ENCODE measurements at regions not wholly inside any gene's neighbourhood (a gene's known extent, or its start where the extent isn't known, plus 50 kb on each side); places are given as distances from the start of the nearest gene placed in this dataset.

GRCh38 chr19:33960566-33960965 is 163.9 kb downstream of the KCTD15 start:
- no peaks in the 10 kb centered on the region for H3K9me3 Mint-ChIP-seq
- intact Hi-C loops (cut with micrococcal nuclease) = no loop called here
- H3K27ac Mint-ChIP-seq = no peak overlapping the region
- no peak overlapping the region for H3K4me3 Mint-ChIP-seq
- H3K27me3 Mint-ChIP-seq (ENCODE audit: low read depth) = peaks cover 5% of the 10 kb centered on the region
- no peak for DNase-seq
- CTCF ChIA-PET = interaction anchor here (0.6 kb wide), 2 partner anchors 545 to 716 kb away, joined by 3 read pairs; no protein-coding TSS in a partner anchor
- H3K36me3 Mint-ChIP-seq (ENCODE audit: low read depth) = no peaks in the 10 kb centered on the region
- H3K4me1 Mint-ChIP-seq (ENCODE audit: low read depth) = no peaks in the 10 kb centered on the region

- intact Hi-C loops (cut with micrococcal nuclease) = no loop called here
- Mint-ChIP-seq H3K9me3 (peaks cover 8% of the 10 kb centered on the region), H3K4me1 (ENCODE audit: low read depth) (no peaks in the 10 kb centered on the region), H3K27me3 (ENCODE audit: low read depth) (peaks cover 5% of the 10 kb centered on the region), H3K27ac (no peak overlapping the region), H3K36me3 (ENCODE audit: low read depth) (no peaks in the 10 kb centered on the region), H3K4me3 (no peak overlapping the region)
- CTCF ChIA-PET = no interaction called here
- DNase-seq = no peak
These were observed 165.5 kb downstream of the KCTD15 start for GRCh38 chr19:33962161-33962560.

- peaks cover 5% of the 10 kb centered on the region for H3K27me3 Mint-ChIP-seq (ENCODE audit: low read depth)
- no peak for DNase-seq
- no peak overlapping the region for H3K27ac Mint-ChIP-seq
- H3K4me3 Mint-ChIP-seq = no peak overlapping the region
- CTCF ChIA-PET = no interaction called here
- intact Hi-C loops (cut with micrococcal nuclease) = no loop called here
- peaks cover 8% of the 10 kb centered on the region for H3K9me3 Mint-ChIP-seq
- no peaks in the 10 kb centered on the region for H3K36me3 Mint-ChIP-seq (ENCODE audit: low read depth)
- no peaks in the 10 kb centered on the region for H3K4me1 Mint-ChIP-seq (ENCODE audit: low read depth)
These were observed 166.8 kb downstream of the KCTD15 start for GRCh38 chr19:33963514-33963913.

- intact Hi-C loops (cut with micrococcal nuclease) = no loop called here
These were observed 174.4 kb downstream of the KCTD15 start for GRCh38 chr19:33971073-33971472.

GRCh38 chr19:33977756-33978685 is 181.4 kb downstream of the KCTD15 start:
- no peaks in the 10 kb centered on the region for H3K4me1 Mint-ChIP-seq (ENCODE audit: low read depth)
- H3K27ac Mint-ChIP-seq = no peak overlapping the region
- no peak for DNase-seq
- CTCF ChIA-PET = no interaction called here
- no peaks in the 10 kb centered on the region for H3K36me3 Mint-ChIP-seq (ENCODE audit: low read depth)
- peaks cover 22% of the 10 kb centered on the region for H3K27me3 Mint-ChIP-seq (ENCODE audit: low read depth)
- H3K9me3 Mint-ChIP-seq = peaks cover 2% of the 10 kb centered on the region
- H3K4me3 Mint-ChIP-seq = no peak overlapping the region
- intact Hi-C loops (cut with micrococcal nuclease) = no loop called here

More at GRCh38 chr19:33971073-33971472, 174.4 kb downstream of the KCTD15 start:
- DNase-seq = no peak
- H3K27ac Mint-ChIP-seq = no peak overlapping the region
- no peaks in the 10 kb centered on the region for H3K36me3 Mint-ChIP-seq (ENCODE audit: low read depth)
- peaks cover 23% of the 10 kb centered on the region for H3K9me3 Mint-ChIP-seq
- no peaks in the 10 kb centered on the region for H3K4me1 Mint-ChIP-seq (ENCODE audit: low read depth)
- no peak overlapping the region for H3K4me3 Mint-ChIP-seq
- H3K27me3 Mint-ChIP-seq (ENCODE audit: low read depth) = peaks cover 4% of the 10 kb centered on the region
- CTCF ChIA-PET = no interaction called here

GRCh38 chr19:33982706-33983105 is 186.0 kb downstream of the KCTD15 start:
- intact Hi-C loops (cut with micrococcal nuclease) = no loop called here
- Mint-ChIP-seq H3K9me3 (peaks cover 4% of the 10 kb centered on the region), H3K36me3 (ENCODE audit: low read depth) (no peaks in the 10 kb centered on the region), H3K4me1 (ENCODE audit: low read depth) (no peaks in the 10 kb centered on the region), H3K27ac (no peak overlapping the region), H3K4me3 (no peak overlapping the region), H3K27me3 (ENCODE audit: low read depth) (peaks cover 13% of the 10 kb centered on the region)
- CTCF ChIA-PET = interaction anchor here (0.5 kb wide), 1 partner anchor 13 kb away, joined by 7 read pairs; no protein-coding TSS in a partner anchor
- DNase-seq = no peak

GRCh38 chr19:33988601-33989000 is 183.7 kb upstream of the LSM14A start:
- Mint-ChIP-seq H3K4me1 (ENCODE audit: low read depth) (no peaks in the 10 kb centered on the region), H3K9me3 (peaks cover 35% of the 10 kb centered on the region), H3K27ac (no peak overlapping the region), H3K27me3 (ENCODE audit: low read depth) (peaks cover 16% of the 10 kb centered on the region), H3K4me3 (no peak overlapping the region), H3K36me3 (ENCODE audit: low read depth) (no peaks in the 10 kb centered on the region)
- no peak for DNase-seq
- intact Hi-C loops (cut with micrococcal nuclease) = no loop called here
- CTCF ChIA-PET = interaction anchor here (0.8 kb wide), 1 partner anchor 10 kb away, joined by 3 read pairs; no protein-coding TSS in a partner anchor

GRCh38 chr19:33997690-33998089 is 174.6 kb upstream of the LSM14A start:
- Mint-ChIP-seq H3K4me3 (no peak overlapping the region), H3K27me3 (ENCODE audit: low read depth) (peaks cover 14% of the 10 kb centered on the region), H3K4me1 (ENCODE audit: low read depth) (no peaks in the 10 kb centered on the region), H3K27ac (no peak overlapping the region), H3K36me3 (ENCODE audit: low read depth) (no peaks in the 10 kb centered on the region), H3K9me3 (peaks cover 5% of the 10 kb centered on the region)
- intact Hi-C loops (cut with micrococcal nuclease) = loop anchor here (1.0 to 5.0 kb wide), 2 partner anchors 200 to 219 kb away; partner anchors contain the start of gene KCTD15
- no peak for DNase-seq
- CTCF ChIA-PET = interaction anchor here (1.0 to 1.3 kb wide), 6 partner anchors 10 to 226 kb away, joined by 3 to 21 read pairs (median 4); no protein-coding TSS in a partner anchor

GRCh38 chr19:33998302-33998701 is 174.0 kb upstream of the LSM14A start:
- no peaks in the 10 kb centered on the region for H3K4me1 Mint-ChIP-seq (ENCODE audit: low read depth)
- no peak overlapping the region for H3K4me3 Mint-ChIP-seq
- peaks cover 17% of the 10 kb centered on the region for H3K27me3 Mint-ChIP-seq (ENCODE audit: low read depth)
- DNase-seq = no peak
- no peak overlapping the region for H3K27ac Mint-ChIP-seq
- peaks cover 3% of the 10 kb centered on the region for H3K9me3 Mint-ChIP-seq
- intact Hi-C loops (cut with micrococcal nuclease) = loop anchor here (1.0 to 5.0 kb wide), 2 partner anchors 201 to 220 kb away; partner anchors contain the start of gene KCTD15
- H3K36me3 Mint-ChIP-seq (ENCODE audit: low read depth) = no peaks in the 10 kb centered on the region
- CTCF ChIA-PET = interaction anchor here (0.6 to 1.3 kb wide), 8 partner anchors 9 to 227 kb away, joined by 3 to 21 read pairs (median 3); no protein-coding TSS in a partner anchor

GRCh38 chr19:33998739-33999345 is 173.5 kb upstream of the LSM14A start:
- no peaks in the 10 kb centered on the region for H3K9me3 Mint-ChIP-seq
- no peaks in the 10 kb centered on the region for H3K36me3 Mint-ChIP-seq (ENCODE audit: low read depth)
- intact Hi-C loops (cut with micrococcal nuclease) = loop anchor here (1.0 to 5.0 kb wide), 2 partner anchors 202 to 221 kb away; partner anchors contain the start of gene KCTD15
- H3K27me3 Mint-ChIP-seq (ENCODE audit: low read depth) = peaks cover 19% of the 10 kb centered on the region
- H3K27ac Mint-ChIP-seq = no peak overlapping the region
- CTCF ChIA-PET = interaction anchor here (0.6 to 1.3 kb wide), 8 partner anchors 10 to 228 kb away, joined by 3 to 21 read pairs (median 3); no protein-coding TSS in a partner anchor
- DNase-seq = no peak
- H3K4me3 Mint-ChIP-seq = no peak overlapping the region
- no peaks in the 10 kb centered on the region for H3K4me1 Mint-ChIP-seq (ENCODE audit: low read depth)

GRCh38 chr19:34017024-34017423 is 155.3 kb upstream of the LSM14A start:
- H3K27me3 Mint-ChIP-seq (ENCODE audit: low read depth) = peaks cover 32% of the 10 kb centered on the region
- H3K36me3 Mint-ChIP-seq (ENCODE audit: low read depth) = no peaks in the 10 kb centered on the region
- no peak for DNase-seq
- H3K4me3 Mint-ChIP-seq = no peak overlapping the region
- H3K27ac Mint-ChIP-seq = no peak overlapping the region
- intact Hi-C loops (cut with micrococcal nuclease) = no loop called here
- no peaks in the 10 kb centered on the region for H3K4me1 Mint-ChIP-seq (ENCODE audit: low read depth)
- CTCF ChIA-PET = no interaction called here
- peaks cover 3% of the 10 kb centered on the region for H3K9me3 Mint-ChIP-seq

GRCh38 chr19:34017601-34018000 is 154.7 kb upstream of the LSM14A start:
- CTCF ChIA-PET = no interaction called here
- H3K27me3 Mint-ChIP-seq (ENCODE audit: low read depth) = peaks cover 28% of the 10 kb centered on the region
- peaks cover 5% of the 10 kb centered on the region for H3K9me3 Mint-ChIP-seq
- DNase-seq = no peak
- no peaks in the 10 kb centered on the region for H3K36me3 Mint-ChIP-seq (ENCODE audit: low read depth)
- no peak overlapping the region for H3K27ac Mint-ChIP-seq
- no peaks in the 10 kb centered on the region for H3K4me1 Mint-ChIP-seq (ENCODE audit: low read depth)
- intact Hi-C loops (cut with micrococcal nuclease) = no loop called here
- no peak overlapping the region for H3K4me3 Mint-ChIP-seq
